Stimulated activated naive CD8-positive, alpha-beta T cell treated with anti-CD3 and anti-CD28 coated beads, Interleukin-15, amount 100 ng/mL, for 72 hours (primary cell): ENCODE measurements at regions not wholly inside any gene's neighbourhood (a gene's known extent, or its start where the extent isn't known, plus 50 kb on each side); places are given as distances from the start of the nearest gene placed in this dataset.

Source experiments
- ATAC-seq: fragments of 150-1000 bp; cut with Tn5 transposase; 2 replicates; pipeline ENCODE4 v1.10.0; 2021; ENCODE audit warnings: mild to moderate bottlenecking, moderate library complexity
- DNase-seq, 2 donors: peaks; one replicate each; pipeline ENCODE4 v3.0.0; 2021 to 2022
- H3K27ac Mint-ChIP-seq, 2 donors: one replicate each; pipeline ENCODE4 v1.8.0; 2022; ENCODE audit warnings: mild to moderate bottlenecking in 2 of 2, mixed read lengths in 2 of 2, moderate library complexity in 2 of 2
- H3K27me3 Mint-ChIP-seq: one replicate; pipeline ENCODE4 v1.8.0; 2022; ENCODE audit warnings: mixed read lengths
- H3K4me1 Mint-ChIP-seq: one replicate; pipeline ENCODE4 v1.8.0; 2022; ENCODE audit warnings: mild to moderate bottlenecking, mixed read lengths
- H3K4me3 Mint-ChIP-seq, 2 donors: one replicate each; pipeline ENCODE4 v1.8.0; 2022; ENCODE audit warnings: mild to moderate bottlenecking in 2 of 2, mixed read lengths in 2 of 2, moderate library complexity in 1 of 2
- H3K9me3 Mint-ChIP-seq, 2 donors: one replicate each; pipeline ENCODE4 v1.8.0; 2022; ENCODE audit warnings: mixed read lengths in 2 of 2

- peak overlapping the region in 1 of 2 donors; percentile 31 for H3K27ac Mint-ChIP-seq
- H3K4me3 Mint-ChIP-seq = no peak overlapping the region
- ATAC-seq (no peak), DNase-seq (no peak)
- peaks cover 8% of the 10 kb centered on the region for H3K4me1 Mint-ChIP-seq
- no peaks in the 10 kb centered on the region for H3K27me3 Mint-ChIP-seq
- H3K9me3 Mint-ChIP-seq = no peaks in the 10 kb centered on the region
Observed at GRCh38 chr16:85320677-85321385, 208.6 kb upstream of the CIBAR2 start.

GRCh38 chr16:85321509-85322271 lies 209.4 kb upstream of the CIBAR2 start:
- DNase-seq (no peak), ATAC-seq (no peak)
- Mint-ChIP-seq H3K27ac (no peak overlapping the region), H3K27me3 (no peaks in the 10 kb centered on the region), H3K4me3 (no peak overlapping the region), H3K4me1 (peaks cover under 1% of the 10 kb centered on the region), H3K9me3 (no peaks in the 10 kb centered on the region)

- H3K27ac Mint-ChIP-seq = no peak overlapping the region
- ATAC-seq = no peak
- no peaks in the 10 kb centered on the region for H3K4me1 Mint-ChIP-seq
- DNase-seq = no peak
- no peak overlapping the region for H3K4me3 Mint-ChIP-seq
- H3K27me3 Mint-ChIP-seq = no peaks in the 10 kb centered on the region
- no peaks in the 10 kb centered on the region for H3K9me3 Mint-ChIP-seq
Observed at GRCh38 chr16:85323230-85323960, 211.1 kb upstream of the CIBAR2 start.

GRCh38 chr16:85323961-85324253 lies 211.6 kb upstream of the CIBAR2 start:
- ATAC-seq = no peak
- no peak overlapping the region for H3K4me3 Mint-ChIP-seq

GRCh38 chr16:85324488-85324887 lies 212.2 kb upstream of the CIBAR2 start:
- H3K27me3 Mint-ChIP-seq = peaks cover 8% of the 10 kb centered on the region
- no peak overlapping the region for H3K4me3 Mint-ChIP-seq
- DNase-seq (no peak), ATAC-seq (no peak)
- peak overlapping the region in 1 of 2 donors; percentile 8 for H3K27ac Mint-ChIP-seq
- no peaks in the 10 kb centered on the region for H3K9me3 Mint-ChIP-seq
- peaks cover 6% of the 10 kb centered on the region for H3K4me1 Mint-ChIP-seq

More at GRCh38 chr16:85323961-85324253, 211.6 kb upstream of the CIBAR2 start:
- peaks cover under 1% of the 10 kb centered on the region for H3K4me1 Mint-ChIP-seq
- H3K27ac Mint-ChIP-seq = no peak overlapping the region
- DNase-seq = no peak
- H3K27me3 Mint-ChIP-seq = peaks cover 2% of the 10 kb centered on the region
- no peaks in the 10 kb centered on the region for H3K9me3 Mint-ChIP-seq

- ATAC-seq = no peak
- DNase-seq = no peak
- H3K4me3 Mint-ChIP-seq = no peak overlapping the region
Observed at GRCh38 chr16:85326113-85326793, 214.0 kb upstream of the CIBAR2 start.

GRCh38 chr16:85326794-85327181 lies 214.5 kb upstream of the CIBAR2 start:
- no peak for ATAC-seq
- Mint-ChIP-seq H3K27me3 (peaks cover 8% of the 10 kb centered on the region), H3K4me3 (no peak overlapping the region), H3K9me3 (no peaks in the 10 kb centered on the region), H3K4me1 (peaks cover 18% of the 10 kb centered on the region), H3K27ac (no peak overlapping the region)
- no peak for DNase-seq

More at GRCh38 chr16:85326113-85326793, 214.0 kb upstream of the CIBAR2 start:
- Mint-ChIP-seq H3K9me3 (no peaks in the 10 kb centered on the region), H3K27me3 (peaks cover 8% of the 10 kb centered on the region), H3K27ac (no peak overlapping the region), H3K4me1 (peaks cover 18% of the 10 kb centered on the region)

- Mint-ChIP-seq H3K27ac (no peak overlapping the region), H3K4me3 (no peak overlapping the region), H3K4me1 (peaks cover 18% of the 10 kb centered on the region), H3K9me3 (no peaks in the 10 kb centered on the region), H3K27me3 (peaks cover 8% of the 10 kb centered on the region)
- DNase-seq (no peak), ATAC-seq (no peak)
Observed at GRCh38 chr16:85327731-85328675, 215.7 kb upstream of the CIBAR2 start.

GRCh38 chr16:85328676-85329058 lies 216.4 kb upstream of the CIBAR2 start:
- Mint-ChIP-seq H3K27me3 (peaks cover 9% of the 10 kb centered on the region), H3K27ac (no peak overlapping the region), H3K4me1 (peaks cover 18% of the 10 kb centered on the region), H3K4me3 (no peak overlapping the region), H3K9me3 (no peaks in the 10 kb centered on the region)
- peak; percentile 34 for ATAC-seq
- no peak for DNase-seq

- peaks cover 15% of the 10 kb centered on the region for H3K27me3 Mint-ChIP-seq
- H3K4me1 Mint-ChIP-seq = peaks cover 18% of the 10 kb centered on the region
- H3K4me3 Mint-ChIP-seq = no peak overlapping the region
- ATAC-seq = no peak
- DNase-seq = no peak
- no peaks in the 10 kb centered on the region for H3K9me3 Mint-ChIP-seq
- no peak overlapping the region for H3K27ac Mint-ChIP-seq
Observed at GRCh38 chr16:85329059-85329812, 217.0 kb upstream of the CIBAR2 start.

GRCh38 chr16:85330006-85330693 lies 217.9 kb upstream of the CIBAR2 start:
- ATAC-seq = no peak
- Mint-ChIP-seq H3K27me3 (peaks cover 16% of the 10 kb centered on the region), H3K4me1 (peaks cover 27% of the 10 kb centered on the region), H3K27ac (peak overlapping the region in 1 of 2 donors; percentile 46), H3K9me3 (no peaks in the 10 kb centered on the region), H3K4me3 (no peak overlapping the region)
- no peak for DNase-seq

- Mint-ChIP-seq H3K4me1 (peaks cover 32% of the 10 kb centered on the region), H3K27ac (no peak overlapping the region), H3K4me3 (no peak overlapping the region), H3K9me3 (no peaks in the 10 kb centered on the region), H3K27me3 (peaks cover 16% of the 10 kb centered on the region)
- ATAC-seq = peak; percentile 50
- DNase-seq = no peak
Observed at GRCh38 chr16:85330694-85331188, 218.5 kb upstream of the CIBAR2 start.

GRCh38 chr16:85331688-85332087 lies 219.4 kb upstream of the CIBAR2 start:
- DNase-seq (no peak), ATAC-seq (no peak)
- Mint-ChIP-seq H3K27ac (no peak overlapping the region), H3K9me3 (no peaks in the 10 kb centered on the region), H3K4me1 (peaks cover 33% of the 10 kb centered on the region), H3K4me3 (no peak overlapping the region), H3K27me3 (peaks cover 16% of the 10 kb centered on the region)
